Fibroblast of skin of right quadriceps (primary cell): ENCODE measurements at regions not wholly inside any gene's neighbourhood (a gene's known extent, or its start where the extent isn't known, plus 50 kb on each side); places are given as distances from the start of the nearest gene placed in this dataset.

Experiments used
- DNase-seq: peaks from one replicate; pipeline ENCODE4 v3.0.0-alpha.2; 2013

GRCh38 chr1:57530206-57530910, 106.5 kb upstream of the DAB1 start:
- no peak for DNase-seq

GRCh38 chr1:57522575-57522974, 98.7 kb upstream of the DAB1 start:
- DNase-seq = no peak

GRCh38 chr1:57520743-57521515, 97.1 kb upstream of the DAB1 start:
- no peak for DNase-seq

GRCh38 chr1:57518496-57518895, 94.6 kb upstream of the DAB1 start:
- no peak for DNase-seq

- DNase-seq = no peak
These were observed 93.9 kb upstream of the DAB1 start for GRCh38 chr1:57517587-57518374.

- no peak for DNase-seq
These were observed 88.5 kb upstream of the DAB1 start for GRCh38 chr1:57512386-57512785.

- no peak for DNase-seq
These were observed 83.1 kb upstream of the DAB1 start for GRCh38 chr1:57506941-57507340.

- no peak for DNase-seq
These were observed 79.5 kb upstream of the DAB1 start for GRCh38 chr1:57503337-57503736.

- no peak for DNase-seq
These were observed 76.4 kb upstream of the DAB1 start for GRCh38 chr1:57500136-57500830.

GRCh38 chr1:57494530-57495079, 70.7 kb upstream of the DAB1 start:
- DNase-seq = peak; percentile 20

- no peak for DNase-seq
These were observed 68.8 kb upstream of the DAB1 start for GRCh38 chr1:57492586-57493226.

- peak; percentile 89 for DNase-seq
These were observed 65.6 kb upstream of the DAB1 start for GRCh38 chr1:57489358-57490036.

- peak; percentile 75 for DNase-seq
These were observed 61.8 kb upstream of the DAB1 start for GRCh38 chr1:57485643-57486042.

GRCh38 chr1:57483954-57484353, 60.1 kb upstream of the DAB1 start:
- no peak for DNase-seq

- DNase-seq = no peak
These were observed 55.6 kb upstream of the DAB1 start for GRCh38 chr1:57479471-57479870.

GRCh38 chr1:57475366-57475765, 51.5 kb upstream of the DAB1 start:
- no peak for DNase-seq

- DNase-seq = peak; percentile 71
These were observed 50.4 kb upstream of the DAB1 start for GRCh38 chr1:57474137-57474750.
